ENCODE measurements at regions not wholly inside any gene's neighbourhood (a gene's known extent, or its start where the extent isn't known, plus 50 kb on each side); places are given as distances from the start of the nearest gene placed in this dataset.
"Not testable (repeated sequence)": the region's sequence is repeated elsewhere in the genome, so short reads cannot be mapped to it uniquely, and the experiment has no call there.

DNA sequence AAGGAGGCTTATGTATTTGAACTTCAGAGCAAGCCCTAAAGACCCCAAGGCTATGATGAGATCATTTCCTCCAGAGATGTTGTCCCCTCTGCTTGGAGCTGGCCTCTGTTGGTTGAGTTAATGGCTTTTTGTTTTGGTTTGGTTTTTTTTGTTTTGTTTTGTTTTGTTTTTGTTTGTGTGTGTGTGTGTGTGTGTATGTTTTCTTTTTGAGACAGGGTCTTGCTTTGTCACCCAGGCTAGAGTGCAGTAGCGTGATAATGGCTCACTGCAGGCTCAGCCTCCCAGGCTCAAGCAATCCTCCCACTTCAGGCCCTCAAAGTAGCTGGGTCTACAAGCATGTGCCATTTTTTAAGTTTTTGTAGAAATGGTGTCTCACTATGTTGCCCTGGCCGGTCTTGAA is 1076.2 kb downstream of the UQCRFS1 start:
- no peaks in the 10 kb centered on the region for H3K36me3 ChIP-seq (ENCODE audit: insufficient read depth, low read length)
- no peak overlapping the region for H2AFZ ChIP-seq (ENCODE audit: low read depth, low read length)
- no peaks in the 10 kb centered on the region for H3K9me3 ChIP-seq (ENCODE audit: low read length)
- no peaks in the 10 kb centered on the region for H3K27me3 ChIP-seq (ENCODE audit: insufficient read depth, low read length)
- no peak overlapping the region for H3K4me3 ChIP-seq (ENCODE audit: low read length)
- no peaks in the 10 kb centered on the region for H3K4me1 ChIP-seq (ENCODE audit: insufficient read depth, low read length)

DNA sequence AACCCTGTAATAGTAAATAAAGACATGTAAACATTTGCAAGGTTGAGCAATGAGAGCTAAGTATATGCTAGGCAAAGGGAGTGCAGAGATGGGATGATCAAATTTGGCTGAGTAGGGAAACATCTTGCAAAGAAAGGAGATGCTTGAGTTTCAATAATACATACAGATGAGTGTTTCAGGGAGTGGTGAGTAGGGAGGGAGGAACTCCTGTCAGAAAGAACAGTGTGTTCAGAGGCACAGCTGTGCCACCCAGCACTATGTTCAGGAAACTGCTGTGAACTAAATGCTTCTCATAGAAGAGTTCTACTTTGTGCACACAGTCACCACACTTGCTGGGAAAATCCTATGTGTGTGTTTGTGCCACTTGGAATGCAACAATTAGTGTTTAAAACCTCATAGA is 1077.1 kb downstream of the UQCRFS1 start:
- Histone ChIP-seq H3K4me3 (ENCODE audit: low read length) (no peak overlapping the region), H3K9me3 (ENCODE audit: low read length) (no peaks in the 10 kb centered on the region), H3K27me3 (ENCODE audit: insufficient read depth, low read length) (no peaks in the 10 kb centered on the region), H2AFZ (ENCODE audit: low read depth, low read length) (no peak overlapping the region), H3K36me3 (ENCODE audit: insufficient read depth, low read length) (no peaks in the 10 kb centered on the region), H3K4me1 (ENCODE audit: insufficient read depth, low read length) (no peaks in the 10 kb centered on the region)

DNA sequence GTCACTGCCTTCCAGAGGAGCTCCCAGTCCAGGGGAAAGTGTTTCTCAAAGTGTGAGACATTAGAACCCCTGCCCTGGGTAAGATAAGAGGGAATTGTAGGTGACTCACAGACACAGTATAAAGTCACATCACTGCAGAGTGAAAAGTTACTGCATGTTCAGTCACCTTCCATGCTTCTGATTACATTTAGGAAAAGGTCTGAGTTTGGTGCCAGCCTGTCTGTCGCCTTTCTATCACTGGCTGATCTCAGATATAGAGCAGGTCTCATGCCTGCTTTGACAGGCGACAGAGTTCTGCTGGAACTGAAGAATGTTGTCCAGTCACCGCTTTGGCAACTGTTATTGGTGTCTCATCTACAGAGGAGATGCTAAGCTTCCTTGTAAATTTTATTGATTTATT is 1078.6 kb downstream of the UQCRFS1 start:
- Histone ChIP-seq H3K9me3 (ENCODE audit: low read length) (no peaks in the 10 kb centered on the region), H3K4me3 (ENCODE audit: low read length) (no peak overlapping the region), H3K36me3 (ENCODE audit: insufficient read depth, low read length) (no peaks in the 10 kb centered on the region), H2AFZ (ENCODE audit: low read depth, low read length) (no peak overlapping the region), H3K27me3 (ENCODE audit: insufficient read depth, low read length) (no peaks in the 10 kb centered on the region), H3K4me1 (ENCODE audit: insufficient read depth, low read length) (no peaks in the 10 kb centered on the region)

DNA sequence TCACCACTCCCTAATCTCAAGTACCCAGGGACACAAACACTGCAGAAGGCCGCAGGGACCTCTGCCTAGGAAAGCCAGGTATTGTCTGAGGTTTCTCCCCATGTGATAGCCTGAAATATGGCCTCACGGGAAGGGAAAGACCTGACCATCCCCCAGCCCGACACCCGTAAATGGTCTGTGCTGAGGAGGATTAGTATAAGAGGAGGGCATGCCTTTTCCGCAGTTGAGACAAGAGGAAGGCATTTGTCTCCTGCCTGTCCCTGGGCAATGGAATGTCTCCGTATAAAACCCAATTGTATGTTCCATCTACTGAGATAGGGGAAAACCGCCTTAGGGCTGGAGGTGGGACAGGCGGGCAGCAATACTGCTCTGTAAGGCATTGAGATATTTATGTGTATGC is 1082.1 kb downstream of the UQCRFS1 start:
- not testable (repeated sequence) for H3K9me3 ChIP-seq (ENCODE audit: low read length)

DNA sequence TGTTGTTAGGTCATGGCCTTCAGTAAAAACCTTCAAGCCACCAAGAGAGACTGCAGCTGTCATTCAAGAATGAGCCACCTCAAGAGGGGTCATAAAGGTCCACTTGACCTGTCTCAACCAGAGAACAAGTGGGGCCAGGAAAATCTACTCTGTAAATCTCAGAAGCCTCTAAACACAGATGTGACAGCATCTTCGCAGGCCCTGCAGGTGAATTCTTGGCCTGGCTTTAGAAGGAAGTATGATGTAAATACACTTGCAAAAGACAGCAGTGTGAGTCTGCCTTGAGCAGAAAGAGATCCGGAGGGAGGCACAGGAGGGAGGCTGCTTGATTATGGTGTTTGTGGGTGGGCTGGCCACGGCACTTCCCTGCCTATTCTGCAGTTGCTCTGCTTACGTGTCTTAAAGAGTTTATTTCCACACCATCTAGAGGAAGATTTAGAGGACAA is 1082.9 kb downstream of the UQCRFS1 start:
- Histone ChIP-seq H3K4me1 (ENCODE audit: insufficient read depth, low read length) (no peaks in the 10 kb centered on the region), H3K9me3 (ENCODE audit: low read length) (no peaks in the 10 kb centered on the region), H3K36me3 (ENCODE audit: insufficient read depth, low read length) (no peaks in the 10 kb centered on the region), H2AFZ (ENCODE audit: low read depth, low read length) (no peak overlapping the region), H3K4me3 (ENCODE audit: low read length) (no peak overlapping the region), H3K27me3 (ENCODE audit: insufficient read depth, low read length) (no peaks in the 10 kb centered on the region)

More for the DNA sequence above, 1082.1 kb downstream of the UQCRFS1 start:
- H3K36me3 ChIP-seq (ENCODE audit: insufficient read depth, low read length); H3K27me3 ChIP-seq (ENCODE audit: insufficient read depth, low read length); H3K4me3 ChIP-seq (ENCODE audit: low read length); H3K4me1 ChIP-seq (ENCODE audit: insufficient read depth, low read length); H2AFZ ChIP-seq (ENCODE audit: low read depth, low read length): not testable (repeated sequence)

DNA sequence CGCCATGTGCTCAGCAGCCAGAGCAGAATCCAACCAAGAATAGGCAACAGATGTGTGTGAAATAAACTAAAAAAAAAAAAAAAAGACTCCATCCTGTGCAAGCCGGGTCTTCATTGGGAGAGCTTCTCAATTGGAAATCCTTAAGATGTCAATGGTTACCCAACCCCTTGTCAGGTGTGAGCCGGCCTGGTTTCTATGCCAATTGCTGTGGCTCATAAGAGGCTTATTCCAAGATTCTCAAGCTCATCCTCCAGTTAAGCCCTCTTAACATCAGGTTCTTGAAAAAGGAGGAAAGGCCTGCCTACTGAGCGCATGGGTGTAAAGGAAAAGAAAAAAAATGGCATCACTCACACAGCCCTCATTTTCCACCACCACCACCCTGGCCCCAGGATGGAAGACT is 1084.6 kb downstream of the UQCRFS1 start:
- Histone ChIP-seq H3K27me3 (ENCODE audit: insufficient read depth, low read length) (no peaks in the 10 kb centered on the region), H2AFZ (ENCODE audit: low read depth, low read length) (no peak overlapping the region), H3K9me3 (ENCODE audit: low read length) (no peaks in the 10 kb centered on the region), H3K4me3 (ENCODE audit: low read length) (no peak overlapping the region), H3K4me1 (ENCODE audit: insufficient read depth, low read length) (no peaks in the 10 kb centered on the region), H3K36me3 (ENCODE audit: insufficient read depth, low read length) (no peaks in the 10 kb centered on the region)

DNA sequence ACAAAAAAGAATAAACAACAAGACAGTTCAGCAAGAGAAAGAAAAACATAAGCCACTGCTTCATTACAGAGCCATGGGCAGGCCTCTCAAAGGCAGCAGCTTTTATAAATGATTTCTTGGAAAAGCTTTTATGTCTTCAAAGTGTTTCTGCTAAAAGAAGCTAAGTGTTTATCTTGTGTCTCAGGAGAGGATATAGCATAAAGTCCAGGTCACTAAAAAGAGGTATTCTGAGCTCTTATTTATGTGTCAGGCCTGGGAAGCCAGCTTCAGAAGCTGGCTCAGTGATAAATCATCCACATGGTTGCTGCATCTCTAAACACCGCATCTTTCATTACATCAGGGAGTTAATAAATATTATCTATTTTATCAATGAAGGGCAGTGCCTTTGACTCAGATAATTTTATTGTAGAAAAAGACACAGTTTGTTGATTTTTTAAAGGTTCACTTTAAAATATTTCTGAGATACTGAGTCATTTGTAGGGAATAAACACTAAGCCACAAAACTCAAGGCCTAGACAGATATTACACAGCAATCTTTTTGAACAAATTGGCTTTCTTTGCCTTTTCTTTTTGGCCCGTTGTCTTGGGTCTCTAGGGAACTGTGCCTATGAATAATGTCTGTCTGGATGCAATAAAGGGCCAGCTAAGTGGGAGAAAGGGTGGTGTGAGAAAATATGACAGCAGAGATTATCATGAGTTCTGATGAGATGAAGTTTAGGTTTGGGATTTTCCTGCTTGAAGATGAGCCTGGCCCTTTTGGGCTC is 1086.6 kb downstream of the UQCRFS1 start:
- Histone ChIP-seq H3K9me3 (ENCODE audit: low read length) (no peaks in the 10 kb centered on the region), H3K4me1 (ENCODE audit: insufficient read depth, low read length) (no peaks in the 10 kb centered on the region), H3K4me3 (ENCODE audit: low read length) (no peak overlapping the region), H2AFZ (ENCODE audit: low read depth, low read length) (no peak overlapping the region), H3K27me3 (ENCODE audit: insufficient read depth, low read length) (no peaks in the 10 kb centered on the region), H3K36me3 (ENCODE audit: insufficient read depth, low read length) (no peaks in the 10 kb centered on the region)

DNA sequence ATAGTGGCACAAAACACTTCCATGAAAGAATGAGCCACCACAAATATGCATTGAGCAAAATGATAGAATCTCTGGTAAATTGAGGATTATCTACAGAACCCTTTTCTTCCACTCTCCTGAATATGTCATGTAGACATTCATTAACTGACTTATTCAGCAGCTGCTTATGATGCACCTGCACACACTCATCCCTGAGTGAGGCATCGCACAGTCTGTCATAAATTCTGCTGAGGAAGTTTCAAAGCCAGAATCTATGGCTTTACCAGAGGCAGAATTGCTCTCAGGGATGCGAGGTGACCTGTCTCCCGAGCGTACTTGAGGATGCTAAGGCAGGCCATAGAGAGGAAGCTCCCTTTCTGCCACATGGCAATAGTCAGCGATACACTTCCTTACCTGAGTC is 1090.2 kb downstream of the UQCRFS1 start:
- no peaks in the 10 kb centered on the region for H3K36me3 ChIP-seq (ENCODE audit: insufficient read depth, low read length)
- H3K9me3 ChIP-seq (ENCODE audit: low read length) = no peaks in the 10 kb centered on the region
- no peaks in the 10 kb centered on the region for H3K27me3 ChIP-seq (ENCODE audit: insufficient read depth, low read length)
- H2AFZ ChIP-seq (ENCODE audit: low read depth, low read length) = no peak overlapping the region
- no peaks in the 10 kb centered on the region for H3K4me1 ChIP-seq (ENCODE audit: insufficient read depth, low read length)
- no peak overlapping the region for H3K4me3 ChIP-seq (ENCODE audit: low read length)

DNA sequence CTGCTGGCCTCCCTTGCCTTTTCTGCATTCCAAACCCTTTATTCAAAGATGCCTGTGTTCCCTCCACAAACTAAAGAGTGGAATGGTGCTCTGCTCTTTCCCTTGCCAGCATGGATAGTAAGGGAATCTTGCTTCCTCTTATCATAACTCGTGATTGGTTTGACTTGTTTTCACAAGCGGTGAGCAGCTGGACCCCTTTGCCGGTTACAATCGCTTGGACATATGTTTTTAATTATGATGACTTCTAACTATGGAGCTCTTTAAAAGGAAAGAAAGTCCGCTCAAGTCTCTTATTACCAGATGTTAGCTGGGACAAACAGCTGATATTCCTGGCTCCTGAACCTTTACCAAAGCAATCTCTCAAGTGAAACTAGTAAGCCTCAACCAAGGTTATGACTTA is 1094.7 kb downstream of the UQCRFS1 start:
- H3K36me3 ChIP-seq (ENCODE audit: insufficient read depth, low read length) = no peaks in the 10 kb centered on the region
- H3K4me3 ChIP-seq (ENCODE audit: low read length) = no peak overlapping the region
- H3K4me1 ChIP-seq (ENCODE audit: insufficient read depth, low read length) = no peaks in the 10 kb centered on the region
- no peaks in the 10 kb centered on the region for H3K9me3 ChIP-seq (ENCODE audit: low read length)
- H2AFZ ChIP-seq (ENCODE audit: low read depth, low read length) = no peak overlapping the region
- no peaks in the 10 kb centered on the region for H3K27me3 ChIP-seq (ENCODE audit: insufficient read depth, low read length)

DNA sequence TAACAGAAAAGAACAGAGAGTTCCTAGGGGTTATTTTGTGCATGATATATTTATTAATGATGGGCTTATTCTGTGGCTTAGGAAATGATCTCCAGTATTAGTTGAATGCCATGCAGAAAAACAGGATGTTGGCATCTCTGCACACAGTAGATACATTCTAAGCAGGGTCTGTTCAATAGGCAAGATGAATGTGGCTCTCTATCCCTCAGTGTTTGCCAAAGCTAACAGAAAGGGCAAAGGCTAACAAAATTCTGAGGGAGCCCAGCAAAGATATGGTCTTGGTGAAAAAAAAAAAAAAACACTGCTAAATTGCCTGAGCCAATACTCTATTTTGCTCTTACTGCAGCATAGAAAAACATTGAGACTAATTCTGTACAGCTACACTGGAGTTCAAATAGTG is 1095.8 kb downstream of the UQCRFS1 start:
- H3K4me3 ChIP-seq (ENCODE audit: low read length) = no peak overlapping the region
- H3K4me1 ChIP-seq (ENCODE audit: insufficient read depth, low read length) = no peaks in the 10 kb centered on the region
- no peak overlapping the region for H2AFZ ChIP-seq (ENCODE audit: low read depth, low read length)
- no peaks in the 10 kb centered on the region for H3K27me3 ChIP-seq (ENCODE audit: insufficient read depth, low read length)
- H3K9me3 ChIP-seq (ENCODE audit: low read length) = no peaks in the 10 kb centered on the region
- H3K36me3 ChIP-seq (ENCODE audit: insufficient read depth, low read length) = no peaks in the 10 kb centered on the region

DNA sequence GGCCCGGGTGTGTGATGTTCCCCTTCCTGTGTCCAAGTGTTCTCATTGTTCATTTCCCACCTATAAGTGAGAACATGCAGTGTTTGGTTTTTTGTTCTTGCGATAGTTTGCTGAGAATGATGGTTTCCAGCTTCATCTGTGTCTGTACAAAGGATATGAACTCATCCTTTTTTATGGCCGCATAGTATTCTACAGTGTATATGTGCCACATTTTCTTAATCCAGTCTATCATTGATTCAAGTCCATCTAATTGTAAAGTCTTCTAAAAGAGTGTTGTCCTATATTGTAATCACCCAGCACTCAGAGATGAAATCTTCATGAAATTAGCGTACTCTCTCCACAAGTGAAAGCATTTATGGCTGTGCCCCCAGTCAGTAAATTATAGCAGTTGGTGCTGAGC is 1096.6 kb downstream of the UQCRFS1 start:
- H2AFZ ChIP-seq (ENCODE audit: low read depth, low read length); H3K4me3 ChIP-seq (ENCODE audit: low read length); H3K9me3 ChIP-seq (ENCODE audit: low read length); H3K4me1 ChIP-seq (ENCODE audit: insufficient read depth, low read length); H3K36me3 ChIP-seq (ENCODE audit: insufficient read depth, low read length); H3K27me3 ChIP-seq (ENCODE audit: insufficient read depth, low read length): not testable (repeated sequence)

DNA sequence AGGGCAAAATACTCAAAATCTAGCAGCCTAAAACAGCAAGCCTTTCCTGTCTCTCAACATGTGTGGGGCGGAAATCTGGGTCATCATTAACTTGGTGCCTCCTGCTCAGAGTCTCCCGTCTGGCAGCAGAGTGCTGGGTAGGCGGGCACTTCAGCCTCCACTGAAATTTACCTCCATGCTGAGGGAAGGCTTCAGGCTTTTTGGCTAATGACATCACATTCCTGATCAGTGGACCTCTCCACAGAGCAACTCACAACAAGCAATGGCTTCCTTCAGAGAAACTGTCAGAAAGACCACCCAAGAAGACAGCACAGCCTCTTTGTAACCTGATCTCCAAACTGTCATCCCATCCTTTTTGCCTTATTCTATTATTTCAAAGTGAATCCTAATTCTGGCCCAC is 1109.0 kb downstream of the UQCRFS1 start:
- H3K9me3 ChIP-seq (ENCODE audit: low read length) = no peaks in the 10 kb centered on the region
- H3K4me1 ChIP-seq (ENCODE audit: insufficient read depth, low read length) = peaks cover 3% of the 10 kb centered on the region
- no peaks in the 10 kb centered on the region for H3K27me3 ChIP-seq (ENCODE audit: insufficient read depth, low read length)
- no peaks in the 10 kb centered on the region for H3K36me3 ChIP-seq (ENCODE audit: insufficient read depth, low read length)
- no peak overlapping the region for H2AFZ ChIP-seq (ENCODE audit: low read depth, low read length)
- no peak overlapping the region for H3K4me3 ChIP-seq (ENCODE audit: low read length)

DNA sequence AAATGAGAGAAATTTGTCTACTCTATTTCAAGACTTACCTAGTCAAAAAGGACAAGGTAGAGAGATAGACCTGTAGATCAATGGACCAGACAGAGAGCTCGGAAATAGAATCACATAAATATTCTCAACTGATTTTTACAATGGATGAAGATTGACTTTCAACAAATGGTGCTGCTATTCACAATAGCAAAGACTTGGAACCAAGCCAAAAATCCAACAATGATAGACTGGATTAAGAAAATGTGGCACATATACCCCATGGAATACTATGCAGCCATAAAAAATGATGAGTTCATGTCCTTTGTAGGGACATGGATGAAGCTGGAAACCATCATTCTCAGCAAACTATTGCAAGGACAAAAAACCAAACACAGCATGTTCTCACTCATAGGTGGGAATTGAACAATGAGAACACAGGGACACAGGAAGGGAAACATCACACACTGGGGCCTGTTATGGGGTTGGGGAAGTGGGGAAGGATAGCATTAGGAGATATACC is 1128.2 kb downstream of the UQCRFS1 start:
- not testable (repeated sequence) for H3K9me3 ChIP-seq (ENCODE audit: low read length); H3K4me3 ChIP-seq (ENCODE audit: low read length); H3K4me1 ChIP-seq (ENCODE audit: insufficient read depth, low read length); H3K36me3 ChIP-seq (ENCODE audit: insufficient read depth, low read length); H2AFZ ChIP-seq (ENCODE audit: low read depth, low read length); H3K27me3 ChIP-seq (ENCODE audit: insufficient read depth, low read length)

DNA sequence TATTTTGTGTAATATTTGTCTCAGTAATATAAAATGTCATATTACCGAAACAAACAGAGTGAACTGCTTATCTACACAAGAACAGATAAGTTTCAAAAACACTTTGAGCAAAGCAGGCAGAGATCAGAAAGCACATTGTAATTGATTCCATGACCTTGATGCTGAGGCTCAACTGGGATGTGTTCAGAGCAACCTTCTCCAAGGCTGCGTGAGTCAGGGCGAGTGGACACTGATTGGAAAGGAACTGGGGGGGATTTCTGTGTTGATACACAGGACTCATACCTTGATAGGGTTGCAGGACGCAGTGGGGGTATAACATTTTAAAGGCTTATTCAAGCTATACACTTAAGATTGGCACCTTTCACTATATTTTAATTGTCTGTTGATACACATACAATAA is 1136.3 kb downstream of the UQCRFS1 start:
- H3K27me3 ChIP-seq (ENCODE audit: insufficient read depth, low read length) = no peaks in the 10 kb centered on the region
- no peak overlapping the region for H2AFZ ChIP-seq (ENCODE audit: low read depth, low read length)
- H3K9me3 ChIP-seq (ENCODE audit: low read length) = no peaks in the 10 kb centered on the region
- H3K4me1 ChIP-seq (ENCODE audit: insufficient read depth, low read length) = no peaks in the 10 kb centered on the region
- no peak overlapping the region for H3K4me3 ChIP-seq (ENCODE audit: low read length)
- no peaks in the 10 kb centered on the region for H3K36me3 ChIP-seq (ENCODE audit: insufficient read depth, low read length)

All from neuron (in vitro differentiated cells).